ENCODE measurements at regions not wholly inside any gene's neighbourhood (a gene's known extent, or its start where the extent isn't known, plus 50 kb on each side); places are given as distances from the start of the nearest gene placed in this dataset.
"Not testable (repeated sequence)": the region's sequence is repeated elsewhere in the genome, so short reads cannot be mapped to it uniquely, and the experiment has no call there.

- intact Hi-C loops (cut with DNase I): no loop called here
- no peak for DNase-seq
These were observed 1364.6 kb upstream of the GJE1 start for GRCh38 chr6:140768133-140768532.

GRCh38 chr6:140766999-140767398 lies 1365.7 kb upstream of the GJE1 start:
- intact Hi-C loops (cut with DNase I): no loop called here
- no peak for DNase-seq

- intact Hi-C loops (cut with DNase I): no loop called here
- DNase-seq: no peak
These were observed 1374.4 kb upstream of the GJE1 start for GRCh38 chr6:140758169-140758877.

GRCh38 chr6:140752234-140752633 lies 1377.8 kb upstream of the CITED2 start:
- intact Hi-C loops (cut with DNase I): no loop called here
- no peak for DNase-seq

GRCh38 chr6:140747114-140747513 lies 1372.7 kb upstream of the CITED2 start:
- no peak for DNase-seq
- intact Hi-C loops (cut with DNase I): no loop called here

- no peak for DNase-seq
- intact Hi-C loops (cut with DNase I): no loop called here
These were observed 1370.3 kb upstream of the CITED2 start for GRCh38 chr6:140744659-140745320.

GRCh38 chr6:140736231-140736630 lies 1361.8 kb upstream of the CITED2 start:
- intact Hi-C loops (cut with DNase I): no loop called here
- DNase-seq: no peak

- DNase-seq: no peak
- intact Hi-C loops (cut with DNase I): no loop called here
These were observed 1358.5 kb upstream of the CITED2 start for GRCh38 chr6:140732991-140733390.

- intact Hi-C loops (cut with DNase I): no loop called here
These were observed 1357.7 kb upstream of the CITED2 start for GRCh38 chr6:140732155-140732554.

GRCh38 chr6:140731741-140732140 lies 1357.3 kb upstream of the CITED2 start:
- intact Hi-C loops (cut with DNase I): no loop called here
- no peak for DNase-seq

More at GRCh38 chr6:140732155-140732554, 1357.7 kb upstream of the CITED2 start:
- DNase-seq: no peak

- intact Hi-C loops (cut with DNase I): no loop called here
- DNase-seq: no peak
These were observed 1355.1 kb upstream of the CITED2 start for GRCh38 chr6:140729521-140729920.

- intact Hi-C loops (cut with DNase I): no loop called here
- no peak for DNase-seq
These were observed 1343.6 kb upstream of the CITED2 start for GRCh38 chr6:140718021-140718420.

GRCh38 chr6:140713495-140713894 lies 1339.0 kb upstream of the CITED2 start:
- intact Hi-C loops (cut with DNase I): no loop called here
- DNase-seq: no peak

GRCh38 chr6:140711019-140711613 lies 1336.7 kb upstream of the CITED2 start:
- no peak for DNase-seq
- intact Hi-C loops (cut with DNase I): no loop called here

GRCh38 chr6:140708441-140708840 lies 1334.0 kb upstream of the CITED2 start:
- intact Hi-C loops (cut with DNase I): no loop called here
- no peak for DNase-seq

GRCh38 chr6:140704008-140704407 lies 1329.6 kb upstream of the CITED2 start:
- intact Hi-C loops (cut with DNase I): not testable (repeated sequence)

GRCh38 chr6:140697585-140697984 lies 1323.1 kb upstream of the CITED2 start:
- no peak for DNase-seq
- intact Hi-C loops (cut with DNase I): no loop called here

More at GRCh38 chr6:140704008-140704407, 1329.6 kb upstream of the CITED2 start:
- DNase-seq: not testable (repeated sequence)

- DNase-seq: no peak
- intact Hi-C loops (cut with DNase I): no loop called here
These were observed 1310.5 kb upstream of the CITED2 start for GRCh38 chr6:140684776-140685550.

GRCh38 chr6:140677781-140678528 lies 1303.5 kb upstream of the CITED2 start:
- intact Hi-C loops (cut with DNase I): no loop called here
- DNase-seq: no peak

Measured in head of caudate nucleus (tissue), 42 donors.